ENCODE measurements at regions not wholly inside any gene's neighbourhood (a gene's known extent, or its start where the extent isn't known, plus 50 kb on each side); places are given as distances from the start of the nearest gene placed in this dataset.

GRCh38 chr16:35414139-35414538 is 1954.7 kb downstream of the TP53TG3F start:
- no peak overlapping the region for H3K4me3 ChIP-seq
- H3K9ac ChIP-seq (ENCODE audit: insufficient read length): no peak overlapping the region
- H3K36me3 ChIP-seq (ENCODE audit: insufficient read depth, low read length): no peaks in the 10 kb centered on the region
- H3K27ac ChIP-seq: no peak overlapping the region
- no peak for TF ChIP-seq POLR2AphosphoS5 (IDR thresholded peaks at IDR 0.05; ENCODE audit: borderline replicate concordance, low read depth, low read length)
- TF ChIP-seq FOXP2 (optimal IDR thresholded peaks at IDR 0.05; ENCODE audit: control extremely low read depth, extremely low read length, insufficient read depth): no peak
- TF ChIP-seq EZH2 (IDR thresholded peaks at IDR 0.05): no peak
- no peaks in the 10 kb centered on the region for H3K9me3 ChIP-seq (ENCODE audit: low read depth, low read length)
- no peak for DNase-seq (ENCODE audit: low read depth, low spot score)

DNA sequence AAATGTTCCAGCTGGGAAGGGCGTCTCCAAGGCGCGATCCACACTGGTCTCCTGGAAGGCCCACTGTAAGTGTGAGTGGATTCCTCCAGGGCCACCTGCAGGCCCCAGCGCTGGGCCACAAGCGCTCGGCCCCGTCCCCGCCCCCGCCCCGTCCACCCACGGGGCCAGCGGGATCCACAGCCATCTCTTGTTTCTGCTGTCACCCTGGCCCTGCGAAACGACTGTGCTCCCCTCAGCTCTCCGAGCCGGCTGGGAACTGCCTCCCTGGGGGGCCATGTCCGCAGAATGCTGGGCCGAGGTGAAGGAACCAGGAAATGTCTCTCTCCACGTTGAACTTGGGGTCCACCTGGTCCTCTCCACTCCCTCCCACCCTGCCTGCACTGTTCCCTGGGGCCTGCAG is 1955.2 kb downstream of the TP53TG3F start:
- Histone ChIP-seq H3K9me3 (ENCODE audit: low read depth, low read length) (no peaks in the 10 kb centered on the region), H3K9ac (ENCODE audit: insufficient read length) (no peak overlapping the region), H3K27ac (no peak overlapping the region), H3K4me3 (no peak overlapping the region), H3K36me3 (ENCODE audit: insufficient read depth, low read length) (no peaks in the 10 kb centered on the region)
- DNase-seq (ENCODE audit: low read depth, low spot score): no peak
- TF ChIP-seq POLR2AphosphoS5 (IDR thresholded peaks at IDR 0.05; ENCODE audit: borderline replicate concordance, low read depth, low read length) (no peak), FOXP2 (optimal IDR thresholded peaks at IDR 0.05; ENCODE audit: control extremely low read depth, extremely low read length, insufficient read depth) (no peak), EZH2 (IDR thresholded peaks at IDR 0.05) (no peak)

- H3K9ac ChIP-seq (ENCODE audit: insufficient read length): no peak overlapping the region
- TF ChIP-seq POLR2AphosphoS5 (IDR thresholded peaks at IDR 0.05; ENCODE audit: borderline replicate concordance, low read depth, low read length): no peak
- no peak for TF ChIP-seq EZH2 (IDR thresholded peaks at IDR 0.05)
- no peak for TF ChIP-seq FOXP2 (optimal IDR thresholded peaks at IDR 0.05; ENCODE audit: control extremely low read depth, extremely low read length, insufficient read depth)
- no peak overlapping the region for H3K27ac ChIP-seq
- H3K9me3 ChIP-seq (ENCODE audit: low read depth, low read length): no peaks in the 10 kb centered on the region
- H3K36me3 ChIP-seq (ENCODE audit: insufficient read depth, low read length): no peaks in the 10 kb centered on the region
- no peak overlapping the region for H3K4me3 ChIP-seq
- no peak for DNase-seq (ENCODE audit: low read depth, low spot score)
Observed at GRCh38 chr16:35425270-35425669, 1965.9 kb downstream of the TP53TG3F start.

- Histone ChIP-seq H3K36me3 (ENCODE audit: insufficient read depth, low read length) (no peaks in the 10 kb centered on the region), H3K4me3 (no peak overlapping the region), H3K9me3 (ENCODE audit: low read depth, low read length) (no peaks in the 10 kb centered on the region), H3K9ac (ENCODE audit: insufficient read length) (no peak overlapping the region), H3K27ac (no peak overlapping the region)
- TF ChIP-seq EZH2 (IDR thresholded peaks at IDR 0.05): no peak
- no peak for TF ChIP-seq FOXP2 (optimal IDR thresholded peaks at IDR 0.05; ENCODE audit: control extremely low read depth, extremely low read length, insufficient read depth)
- TF ChIP-seq POLR2AphosphoS5 (IDR thresholded peaks at IDR 0.05; ENCODE audit: borderline replicate concordance, low read depth, low read length): no peak
- no peak for DNase-seq (ENCODE audit: low read depth, low spot score)
Observed at GRCh38 chr16:35431829-35432663, 1972.6 kb downstream of the TP53TG3F start.

DNA sequence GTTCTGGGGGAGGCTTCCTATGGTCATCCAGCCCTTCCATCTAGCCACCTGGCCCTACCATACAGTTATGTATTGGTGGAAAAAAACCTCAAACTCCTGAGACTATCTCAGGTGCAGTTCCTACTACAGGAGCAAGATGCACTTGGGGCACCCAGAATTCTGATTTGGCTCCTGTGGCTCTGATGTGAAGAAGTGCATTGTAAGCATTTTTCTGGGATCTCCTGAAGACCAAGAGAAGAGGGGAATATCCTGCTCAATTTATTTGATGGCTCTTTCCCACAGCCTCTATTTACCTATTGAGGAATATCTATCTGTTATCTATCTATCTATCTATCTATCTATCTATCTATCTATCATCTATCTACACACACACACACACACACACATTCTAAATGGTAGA is 1981.5 kb downstream of the TP53TG3F start:
- no peaks in the 10 kb centered on the region for H3K36me3 ChIP-seq (ENCODE audit: insufficient read depth, low read length)
- H3K27ac ChIP-seq: no peak overlapping the region
- no peak overlapping the region for H3K4me3 ChIP-seq
- no peak overlapping the region for H3K9ac ChIP-seq (ENCODE audit: insufficient read length)
- DNase-seq (ENCODE audit: low read depth, low spot score): no peak
- no peak for TF ChIP-seq EZH2 (IDR thresholded peaks at IDR 0.05)
- no peak for TF ChIP-seq FOXP2 (optimal IDR thresholded peaks at IDR 0.05; ENCODE audit: control extremely low read depth, extremely low read length, insufficient read depth)
- no peak for TF ChIP-seq POLR2AphosphoS5 (IDR thresholded peaks at IDR 0.05; ENCODE audit: borderline replicate concordance, low read depth, low read length)
- H3K9me3 ChIP-seq (ENCODE audit: low read depth, low read length): no peaks in the 10 kb centered on the region

DNA sequence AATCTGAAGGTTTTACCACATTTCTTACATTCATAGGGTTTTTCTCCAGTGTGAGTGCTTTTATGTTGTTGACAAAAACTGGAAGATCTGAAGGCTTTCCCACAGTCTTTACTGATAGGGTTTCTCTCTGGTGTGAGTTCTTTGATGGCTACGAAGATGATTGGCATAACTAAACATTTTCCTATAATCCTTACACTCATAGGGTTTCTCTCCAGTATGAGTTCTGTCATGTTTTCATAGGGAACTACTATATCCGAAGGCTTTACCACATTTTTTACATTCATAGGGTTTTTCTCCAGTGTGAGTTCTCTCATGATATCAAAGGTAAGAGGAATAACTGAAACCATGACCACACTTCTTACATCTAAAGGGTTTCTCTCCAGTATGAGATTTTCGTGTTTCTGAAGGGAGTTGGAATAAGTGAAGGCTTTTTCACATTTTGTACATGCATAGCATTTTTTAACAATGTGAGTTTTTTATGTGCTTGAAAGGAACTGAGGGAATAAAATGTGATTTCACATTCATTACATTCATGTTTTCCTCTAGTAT is 1987.7 kb downstream of the TP53TG3F start:
- no peak for TF ChIP-seq POLR2AphosphoS5 (IDR thresholded peaks at IDR 0.05; ENCODE audit: borderline replicate concordance, low read depth, low read length)
- TF ChIP-seq EZH2 (IDR thresholded peaks at IDR 0.05): no peak
- no peak for TF ChIP-seq FOXP2 (optimal IDR thresholded peaks at IDR 0.05; ENCODE audit: control extremely low read depth, extremely low read length, insufficient read depth)
- H3K9me3 ChIP-seq (ENCODE audit: low read depth, low read length): no peaks in the 10 kb centered on the region
- no peak overlapping the region for H3K9ac ChIP-seq (ENCODE audit: insufficient read length)
- H3K36me3 ChIP-seq (ENCODE audit: insufficient read depth, low read length): no peaks in the 10 kb centered on the region
- H3K27ac ChIP-seq: no peak overlapping the region
- DNase-seq (ENCODE audit: low read depth, low spot score): no peak
- no peak overlapping the region for H3K4me3 ChIP-seq

DNA sequence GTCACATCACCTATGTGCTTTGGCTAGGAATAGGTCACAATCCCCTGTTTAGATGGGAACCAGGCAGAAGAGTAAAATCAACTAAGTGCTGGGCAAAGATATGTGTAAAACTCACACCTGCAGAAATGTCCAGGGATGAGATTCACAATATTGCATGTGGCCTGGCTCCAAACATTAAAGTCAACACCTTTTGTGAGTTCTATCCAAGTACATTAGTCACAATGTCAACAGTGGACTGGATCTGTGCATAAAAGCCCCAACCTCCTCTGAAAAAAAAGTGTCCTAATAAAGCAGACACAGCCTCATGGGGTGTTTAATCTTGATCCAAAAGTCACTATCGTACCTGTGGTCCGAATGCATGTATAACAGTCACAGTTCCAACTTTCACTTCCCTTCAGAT is 1990.3 kb downstream of the TP53TG3F start:
- Histone ChIP-seq H3K27ac (no peak overlapping the region), H3K4me3 (no peak overlapping the region), H3K36me3 (ENCODE audit: insufficient read depth, low read length) (no peaks in the 10 kb centered on the region), H3K9me3 (ENCODE audit: low read depth, low read length) (no peaks in the 10 kb centered on the region), H3K9ac (ENCODE audit: insufficient read length) (no peak overlapping the region)
- TF ChIP-seq FOXP2 (optimal IDR thresholded peaks at IDR 0.05; ENCODE audit: control extremely low read depth, extremely low read length, insufficient read depth) (no peak), EZH2 (IDR thresholded peaks at IDR 0.05) (no peak), POLR2AphosphoS5 (IDR thresholded peaks at IDR 0.05; ENCODE audit: borderline replicate concordance, low read depth, low read length) (no peak)
- DNase-seq (ENCODE audit: low read depth, low spot score): no peak

- Histone ChIP-seq H3K27ac (no peak overlapping the region), H3K9ac (ENCODE audit: insufficient read length) (no peak overlapping the region), H3K9me3 (ENCODE audit: low read depth, low read length) (no peaks in the 10 kb centered on the region), H3K36me3 (ENCODE audit: insufficient read depth, low read length) (no peaks in the 10 kb centered on the region), H3K4me3 (no peak overlapping the region)
- DNase-seq (ENCODE audit: low read depth, low spot score): no peak
- TF ChIP-seq EZH2 (IDR thresholded peaks at IDR 0.05) (no peak), POLR2AphosphoS5 (IDR thresholded peaks at IDR 0.05; ENCODE audit: borderline replicate concordance, low read depth, low read length) (no peak), FOXP2 (optimal IDR thresholded peaks at IDR 0.05; ENCODE audit: control extremely low read depth, extremely low read length, insufficient read depth) (no peak)
Observed at GRCh38 chr16:35450648-35451047, 1991.2 kb downstream of the TP53TG3F start.
